Brain microvascular endothelial cell (primary cell): ENCODE measurements at regions not wholly inside any gene's neighbourhood (a gene's known extent, or its start where the extent isn't known, plus 50 kb on each side); places are given as distances from the start of the nearest gene placed in this dataset.

Source experiments
- DNase-seq: peaks from one replicate; pipeline ENCODE4 v3.0.0-alpha.2; 2020
- H3K27ac ChIP-seq: fragments of 250-450 bp; sonication (Bioruptor Pico); 2 replicates; pipeline ENCODE4 v1.5.1; 2020; ENCODE audit warnings: mild to moderate bottlenecking, moderate library complexity
- H3K27me3 ChIP-seq: fragments of 250-450 bp; sonication (Bioruptor Pico); replicated peaks from 2 replicates; pipeline ENCODE4 v1.5.1; 2020; ENCODE audit warnings: mild to moderate bottlenecking
- H3K36me3 ChIP-seq: fragments of 250-450 bp; sonication (Bioruptor Pico); replicated peaks from 2 replicates; pipeline ENCODE4 v1.5.1; 2020; ENCODE audit warnings: mild to moderate bottlenecking
- H3K4me3 ChIP-seq: 2 replicates; pipeline ENCODE4 v1.5.1; 2011; ENCODE audit warnings: low read depth, mild to moderate bottlenecking, control low read depth, low read length, moderate library complexity
- CTCF ChIP-seq: IDR thresholded peaks from 2 replicates; pipeline ENCODE4 v1.5.1; 2011; ENCODE audit warnings: low read depth, mild to moderate bottlenecking, moderate library complexity, low read length, control low read depth, inconsistent platforms; ENCODE audit errors: missing control alignments
- in situ Hi-C: cut with HindIII; loops from 2 replicates; pipeline ENCODE4 v1.10.0; 2017; ENCODE audit warnings: low sequenced_read_pairs, low pct_ligation_motif_present

DNA sequence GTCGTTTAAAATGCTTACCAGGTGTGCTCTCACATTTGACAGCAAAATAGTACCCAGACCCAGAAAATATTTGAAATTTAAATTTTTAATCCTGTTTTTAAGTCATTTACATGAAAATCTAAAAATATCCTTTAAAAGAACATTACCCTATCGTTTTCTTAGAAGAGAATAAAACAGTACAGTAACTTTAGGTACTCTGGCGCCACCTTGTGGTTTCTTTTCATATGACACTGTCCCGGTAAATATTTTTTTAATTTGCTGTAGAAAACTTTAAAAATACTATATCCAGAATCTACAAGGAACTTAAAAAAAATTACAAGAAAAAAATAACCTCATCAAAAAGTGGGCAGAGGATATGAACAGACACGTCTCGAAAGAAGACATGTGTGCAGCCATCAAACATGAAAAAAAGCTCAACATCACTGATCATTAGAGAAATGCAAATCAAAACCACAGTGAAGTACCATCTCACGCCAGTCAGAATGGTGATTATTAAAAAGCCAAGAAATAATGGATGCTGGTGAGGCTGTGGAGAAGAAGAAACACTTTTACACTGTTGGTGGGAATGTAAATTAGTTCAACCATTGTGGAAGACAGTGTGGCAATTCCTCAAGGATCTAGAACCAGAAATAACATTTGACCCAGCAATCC, 129.2 kb downstream of the RGS21 start:
- TF ChIP-seq CTCF = peak; percentile 52
- no peaks in the 10 kb centered on the region for H3K27me3 ChIP-seq
- peak; percentile 64 for DNase-seq
- H3K4me3 ChIP-seq = no peak overlapping the region
- H3K27ac ChIP-seq = no peak overlapping the region
- in situ Hi-C loops = no loop called here
- H3K36me3 ChIP-seq = no peaks in the 10 kb centered on the region

GRCh38 chr1:192448026-192448578, 127.5 kb upstream of the RGS1 start:
- TF ChIP-seq CTCF = no peak
- in situ Hi-C loops = no loop called here
- Histone ChIP-seq H3K27ac (no peak overlapping the region), H3K4me3 (no peak overlapping the region), H3K27me3 (no peaks in the 10 kb centered on the region), H3K36me3 (no peaks in the 10 kb centered on the region)
- DNase-seq = no peak

GRCh38 chr1:192453360-192453992, 122.1 kb upstream of the RGS1 start:
- in situ Hi-C loops = no loop called here
- Histone ChIP-seq H3K27ac (no peak overlapping the region), H3K36me3 (no peaks in the 10 kb centered on the region), H3K4me3 (no peak overlapping the region), H3K27me3 (no peaks in the 10 kb centered on the region)
- no peak for TF ChIP-seq CTCF
- DNase-seq = peak; percentile 27

DNA sequence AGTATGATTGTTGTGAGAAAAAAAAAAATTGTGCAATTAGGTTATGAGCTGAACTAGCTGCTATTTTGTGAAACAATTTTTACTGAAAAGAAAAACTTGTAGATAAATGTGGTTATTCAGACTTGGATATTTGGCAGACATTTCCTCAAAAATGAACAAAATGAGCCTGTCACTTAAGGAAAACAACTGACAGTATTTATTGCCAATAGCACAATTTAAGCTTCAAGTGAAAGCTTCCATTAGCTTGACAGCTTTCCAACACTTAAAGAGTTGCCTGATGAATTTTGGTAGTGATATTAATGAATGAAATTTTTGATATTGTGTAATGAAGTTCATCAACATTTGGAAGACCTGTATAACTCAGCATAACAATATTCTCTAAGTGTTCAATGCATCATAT, 116.1 kb upstream of the RGS1 start:
- no peaks in the 10 kb centered on the region for H3K36me3 ChIP-seq
- no peaks in the 10 kb centered on the region for H3K27me3 ChIP-seq
- H3K4me3 ChIP-seq = no peak overlapping the region
- no peak for TF ChIP-seq CTCF
- no peak for DNase-seq
- H3K27ac ChIP-seq = no peak overlapping the region
- in situ Hi-C loops = no loop called here

GRCh38 chr1:192461684-192462083, 113.9 kb upstream of the RGS1 start:
- DNase-seq = no peak
- Histone ChIP-seq H3K27ac (no peak overlapping the region), H3K36me3 (no peaks in the 10 kb centered on the region), H3K4me3 (no peak overlapping the region), H3K27me3 (no peaks in the 10 kb centered on the region)
- in situ Hi-C loops = no loop called here
- no peak for TF ChIP-seq CTCF
